B cell (primary cell): ENCODE measurements at regions not wholly inside any gene's neighbourhood (a gene's known extent, or its start where the extent isn't known, plus 50 kb on each side); places are given as distances from the start of the nearest gene placed in this dataset.

Source experiments
- ATAC-seq: fragments of 200-7000 bp; cut with Tn5 transposase; one replicate; pipeline ENCODE4 v1.10.0; 2021; ENCODE audit warnings: low read depth, mild to moderate bottlenecking, moderate number of reproducible peaks, moderate library complexity
- CTCF ChIA-PET: fragments of 350-600 bp; sonication (Branson Sonifier 250); formaldehyde crosslinking; loops from one replicate; lab custom pipeline; 2021; ENCODE audit warnings: antibody characterized with exemption, inconsistent platforms; lab: Charles Lee
- POLR2A ChIA-PET: fragments of 350-600 bp; sonication (Branson Sonifier 250); formaldehyde crosslinking; loops from one replicate; lab custom pipeline; 2021; ENCODE audit warnings: antibody characterized with exemption; lab: Charles Lee
- DNase-seq: peaks from one replicate; pipeline ENCODE4 v3.0.0; 2013
- H2AFZ ChIP-seq: 2 replicates; pipeline ENCODE4 v1.6.1; 2012; ENCODE audit warnings: mild to moderate bottlenecking, low read depth, low read length; ENCODE audit not compliant: insufficient read depth, poor library complexity, severe bottlenecking
- H3K27ac ChIP-seq, 2 donors: 1 replicate in 1 of 2; 2 replicates in 1 of 2; pipeline ENCODE4 v1.5.1; 2012 to 2013; ENCODE audit warnings: low read length in 2 of 2, mild to moderate bottlenecking in 2 of 2, moderate library complexity in 1 of 2
- H3K27me3 ChIP-seq, 4 experiments: fragments of 200-600 bp in 1 of 4; sonication (generic) in 1 of 4; replicated peaks in 1 of 4; 1 replicate in 2 of 4; 2 replicates in 2 of 4; pipeline versions ENCODE4 v1.6.1 to v1.7.0; 2013 to 2016; ENCODE audit warnings: low read length in 3 of 4, mild to moderate bottlenecking in 2 of 4, mixed read lengths in 1 of 4, moderate library complexity in 1 of 4; ENCODE audit not compliant: insufficient read depth in 4 of 4, control insufficient read depth in 3 of 4; ENCODE audit errors: control extremely low read depth in 1 of 4
- H3K36me3 ChIP-seq, 2 experiments: replicated peaks in 1 of 2; 1 replicate in 1 of 2; 2 replicates in 1 of 2; pipeline versions ENCODE4 v1.6.1 to v1.7.1; 2013; ENCODE audit warnings: low read length in 1 of 2; ENCODE audit not compliant: insufficient read depth in 2 of 2, control insufficient read depth in 1 of 2; ENCODE audit errors: control extremely low read depth in 1 of 2, extremely low read depth in 1 of 2
- H3K4me1 ChIP-seq, 2 donors: fragments of 200-600 bp in 1 of 2; sonication (generic) in 1 of 2; 1 replicate in 1 of 2; 2 replicates in 1 of 2; pipeline versions ENCODE4 v1.5.1 to v1.6.1; 2013 to 2017; ENCODE audit warnings: low read length in 2 of 2; ENCODE audit not compliant: control insufficient read depth in 2 of 2, insufficient read depth in 2 of 2
- H3K4me2 ChIP-seq: replicated peaks from 2 replicates; pipeline ENCODE3; 2012; ENCODE audit warnings: mild to moderate bottlenecking, low read depth, low read length; ENCODE audit not compliant: poor library complexity, severe bottlenecking
- H3K4me3 ChIP-seq, 5 experiments: fragments of 200-600 bp in 1 of 5; sonication (generic) in 1 of 5; 1 replicate in 3 of 5; 2 replicates in 2 of 5; pipeline versions ENCODE4 v1.5.1 to v1.7.0; 2011 to 2016; ENCODE audit warnings: low read length in 4 of 5, mild to moderate bottlenecking in 4 of 5, low read depth in 2 of 5, control low read depth in 1 of 5, moderate library complexity in 1 of 5; ENCODE audit not compliant: insufficient read depth in 1 of 5; ENCODE audit errors: control extremely low read depth in 1 of 5, extremely low read depth in 1 of 5
- H3K79me2 ChIP-seq: fragments of 200-600 bp; sonication (generic); one replicate; pipeline ENCODE4 v1.6.0; 2016; ENCODE audit warnings: low read length; ENCODE audit not compliant: control insufficient read depth, insufficient read depth
- H3K9ac ChIP-seq: fragments of 200-600 bp; sonication (generic); 2 replicates; pipeline ENCODE4 v1.6.1; 2017; ENCODE audit warnings: mild to moderate bottlenecking, low read length, moderate library complexity
- H3K9me3 ChIP-seq, 3 donors: one replicate each; pipeline versions ENCODE4 v1.6.1 to v1.7.1; 2013; ENCODE audit warnings: low read length in 2 of 3; ENCODE audit not compliant: control insufficient read depth in 2 of 3, insufficient read depth in 1 of 3; ENCODE audit errors: control extremely low read depth in 1 of 3
- H4K20me1 ChIP-seq: 2 replicates; pipeline ENCODE4 v1.6.0; 2012; ENCODE audit warnings: mild to moderate bottlenecking, low read length; ENCODE audit not compliant: insufficient read depth, control insufficient read depth, poor library complexity, severe bottlenecking
- H3K27ac Mint-ChIP-seq: one replicate; pipeline ENCODE4 v1.8.0; 2021; ENCODE audit warnings: mixed read lengths
- H3K27me3 Mint-ChIP-seq: one replicate; pipeline ENCODE4 v1.8.0; 2021; ENCODE audit warnings: mixed read lengths
- H3K4me1 Mint-ChIP-seq: one replicate; pipeline ENCODE4 v1.8.0; 2021; ENCODE audit warnings: mixed read lengths
- H3K4me3 Mint-ChIP-seq: one replicate; pipeline ENCODE4 v1.8.0; 2021; ENCODE audit warnings: mixed read lengths
- H3K9me3 Mint-ChIP-seq: one replicate; pipeline ENCODE4 v1.8.0; 2022; ENCODE audit warnings: mixed read lengths; ENCODE audit not compliant: insufficient read depth
- CTCF ChIP-seq: fragments of 200-600 bp; IDR thresholded peaks from one replicate; pipeline ENCODE4 v1.8.0; 2022; ENCODE audit warnings: antibody characterized with exemption, mild to moderate bottlenecking
- EZH2 ChIP-seq: IDR thresholded peaks from 2 replicates; pipeline ENCODE4 v1.6.1; 2012; ENCODE audit warnings: borderline replicate concordance, low read depth, mild to moderate bottlenecking, moderate library complexity, low read length; ENCODE audit not compliant: insufficient read depth, poor library complexity, severe bottlenecking
- WGBS: methylation state at CpG from one replicate; pipeline ENCODE4 v1.1.5; 2013; ENCODE audit warnings: missing lambda C conversion rate; ENCODE audit not compliant: insufficient coverage; 5-methylcytosine and 5-hydroxymethylcytosine counted together
- intact Hi-C: fragments of 100-400 bp; cut with micrococcal nuclease; formaldehyde crosslinking; loops from one replicate; pipeline ENCODE4 v1.10.0; 2022

- Histone ChIP-seq H3K27me3 (peaks cover 0 to 13% (median 0%) of the 10 kb centered on the region in 4 experiments), H3K4me3 (no peak overlapping the region), H3K9me3 (peaks cover 0 to 3% (median 0%) of the 10 kb centered on the region in 3 donors), H3K27ac (no peak overlapping the region), H3K9ac (no peak overlapping the region), H3K4me2 (no peak overlapping the region), H2AFZ (no peak overlapping the region), H3K4me1 (no peaks in the 10 kb centered on the region), H3K79me2 (no peaks in the 10 kb centered on the region), H4K20me1 (no peaks in the 10 kb centered on the region), H3K36me3 (no peaks in the 10 kb centered on the region)
- intact Hi-C loops: no loop called here
- no peak overlapping the region for H3K4me3 Mint-ChIP-seq
- ChIA-PET CTCF (no interaction called here), POLR2A (no interaction called here)
- TF ChIP-seq CTCF (no peak), EZH2 (no peak)
- H3K27me3 Mint-ChIP-seq: peaks cover 23% of the 10 kb centered on the region
- WGBS: 90% methylated on average over 21 of the region's 21 CpGs
- H3K27ac Mint-ChIP-seq: no peak overlapping the region
- ATAC-seq: no peak
- DNase-seq: no peak
- no peaks in the 10 kb centered on the region for H3K9me3 Mint-ChIP-seq
- no peaks in the 10 kb centered on the region for H3K4me1 Mint-ChIP-seq
Measured at GRCh38 chr14:103227094-103227768, 104.0 kb downstream of the TNFAIP2 start.

GRCh38 chr14:103228076-103228806 is 105.0 kb downstream of the TNFAIP2 start:
- intact Hi-C loops: no loop called here
- Histone ChIP-seq H3K27ac (no peak overlapping the region), H3K9ac (no peak overlapping the region), H3K27me3 (peaks cover 0 to 9% (median 0%) of the 10 kb centered on the region in 4 experiments), H2AFZ (no peak overlapping the region), H3K79me2 (no peaks in the 10 kb centered on the region), H4K20me1 (no peaks in the 10 kb centered on the region), H3K36me3 (no peaks in the 10 kb centered on the region), H3K4me3 (no peak overlapping the region), H3K4me2 (no peak overlapping the region), H3K9me3 (peaks cover 0 to 8% (median 0%) of the 10 kb centered on the region in 3 donors), H3K4me1 (no peaks in the 10 kb centered on the region)
- Mint-ChIP-seq H3K27me3 (peaks cover 20% of the 10 kb centered on the region), H3K4me3 (no peak overlapping the region), H3K4me1 (no peaks in the 10 kb centered on the region), H3K9me3 (no peaks in the 10 kb centered on the region), H3K27ac (no peak overlapping the region)
- WGBS: 92% methylated on average over 5 of the region's 8 CpGs
- DNase-seq (no peak), ATAC-seq (no peak)
- ChIA-PET CTCF (no interaction called here), POLR2A (no interaction called here)
- TF ChIP-seq CTCF: no peak
- TF ChIP-seq EZH2: no peak
